HG02981 (cell line): ENCODE measurements at regions not wholly inside any gene's neighbourhood (a gene's known extent, or its start where the extent isn't known, plus 50 kb on each side); places are given as distances from the start of the nearest gene placed in this dataset.

Experiments used
- ATAC-seq: cut with Tn5 transposase; IDR thresholded peaks from one replicate; pipeline ENCODE4 v1.9.1; 2021; ENCODE audit warnings: mild to moderate bottlenecking, moderate library complexity; ENCODE audit not compliant: unreplicated experiment

DNA sequence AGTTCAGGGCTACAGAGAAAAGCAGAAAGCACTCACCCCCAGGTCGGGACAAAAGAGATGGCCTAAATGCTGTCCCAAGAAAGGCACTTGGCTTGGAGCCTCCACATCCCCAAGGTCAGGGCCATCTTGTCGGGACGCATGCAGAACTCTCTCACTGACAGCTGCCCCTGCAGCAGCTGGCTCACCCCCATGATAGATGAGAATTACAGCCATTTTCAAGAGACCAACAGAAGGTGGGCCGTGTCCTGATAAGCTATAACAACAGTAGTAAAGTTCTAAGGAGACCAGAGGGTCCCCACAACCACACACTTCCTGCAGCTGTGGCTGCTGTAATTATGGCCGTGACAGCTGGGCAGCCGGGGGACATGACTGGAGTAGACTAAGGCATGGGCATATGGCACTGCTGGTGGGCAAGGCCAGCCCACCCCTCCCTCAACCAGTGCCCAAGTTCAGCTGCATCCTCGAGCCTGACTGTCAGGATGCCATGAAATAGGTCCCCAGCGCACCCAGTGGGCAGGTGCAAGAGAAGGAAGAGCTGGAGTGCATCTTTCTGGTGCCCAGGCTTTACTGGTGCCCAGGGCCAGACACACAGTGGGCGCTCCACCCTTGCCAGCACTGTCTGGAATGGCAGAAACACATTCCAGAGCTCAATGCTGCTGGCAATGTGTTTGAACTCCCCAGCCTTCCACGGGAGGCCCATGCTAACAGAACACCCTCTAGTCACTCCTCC, 436.7 kb upstream of the ZNF507 start:
- no peak for ATAC-seq

- no peak for ATAC-seq
Observed at GRCh38 chr19:31910224-31910623, 435.2 kb upstream of the ZNF507 start.

- ATAC-seq: no peak
Observed at GRCh38 chr19:31911577-31911976, 433.8 kb upstream of the ZNF507 start.

- no peak for ATAC-seq
Observed at GRCh38 chr19:31913103-31913661, 432.2 kb upstream of the ZNF507 start.

DNA sequence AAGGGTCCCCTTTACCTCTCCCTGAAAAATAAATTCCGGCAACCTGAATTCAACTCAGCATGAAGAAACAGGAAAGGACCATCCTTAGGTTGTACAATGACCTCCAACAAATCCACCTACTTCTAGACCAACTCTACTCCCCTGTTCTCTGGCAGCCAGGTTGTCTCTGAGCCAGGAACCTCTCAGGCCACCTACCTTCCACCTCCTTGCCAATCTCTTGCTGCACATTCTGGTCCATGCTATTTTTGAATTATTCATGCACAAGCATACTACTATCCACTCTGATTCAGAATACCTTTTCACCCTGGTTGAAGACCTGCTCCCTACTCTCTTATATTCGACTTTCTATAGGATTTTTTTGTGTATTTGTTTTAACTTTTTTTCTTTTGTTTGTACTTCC, 415.0 kb upstream of the ZNF507 start:
- no peak for ATAC-seq

- no peak for ATAC-seq
Observed at GRCh38 chr19:31937983-31938382, 407.4 kb upstream of the ZNF507 start.

GRCh38 chr19:31938675-31939074, 406.7 kb upstream of the ZNF507 start:
- no peak for ATAC-seq

GRCh38 chr19:31940396-31940795, 405.0 kb upstream of the ZNF507 start:
- no peak for ATAC-seq

- no peak for ATAC-seq
Observed at GRCh38 chr19:31943191-31943661, 402.2 kb upstream of the ZNF507 start.

GRCh38 chr19:31943778-31944177, 401.6 kb upstream of the ZNF507 start:
- ATAC-seq: no peak

DNA sequence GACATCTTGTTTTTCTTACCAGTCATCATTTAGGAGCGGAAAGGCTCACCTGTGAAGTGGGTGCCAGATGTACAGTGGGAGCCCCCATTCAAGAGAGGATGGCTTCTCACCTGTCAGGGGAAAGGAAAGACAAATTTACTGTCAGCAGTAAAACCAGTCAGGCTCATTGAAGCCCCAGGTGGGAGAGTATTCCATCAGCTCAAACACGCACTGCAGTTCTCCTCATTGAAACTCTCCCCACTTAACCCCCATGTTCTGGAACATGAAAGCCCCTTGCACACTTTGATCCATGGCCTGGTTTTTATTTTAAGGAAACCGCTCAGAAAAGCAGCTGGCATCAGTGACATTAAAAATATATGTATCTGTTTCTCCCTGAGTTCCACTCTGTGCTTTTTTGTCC, 401.1 kb upstream of the ZNF507 start:
- ATAC-seq: no peak

DNA sequence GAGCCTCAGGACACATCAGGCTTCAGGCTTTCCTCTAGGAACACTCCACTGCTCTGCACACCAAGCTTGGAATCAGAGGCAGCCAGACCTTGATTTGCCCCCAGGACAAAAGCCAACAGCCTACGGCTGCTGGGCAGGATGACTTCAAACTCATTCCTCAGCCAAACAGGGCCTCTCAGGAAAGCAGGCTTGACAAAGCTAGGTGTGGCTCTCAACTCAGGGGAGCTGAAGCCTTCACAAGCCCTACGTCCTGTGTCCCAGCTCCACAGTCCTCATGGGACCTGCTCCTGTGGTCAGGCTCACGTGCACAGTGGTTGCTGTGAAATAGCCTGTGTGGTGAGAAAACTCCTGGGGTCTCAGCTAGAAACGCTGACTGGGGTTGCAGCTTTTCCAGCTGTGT, 398.9 kb upstream of the ZNF507 start:
- no peak for ATAC-seq

- no peak for ATAC-seq
Observed at GRCh38 chr19:31947436-31948115, 397.8 kb upstream of the ZNF507 start.

GRCh38 chr19:31952693-31953092, 392.7 kb upstream of the ZNF507 start:
- ATAC-seq: no peak

GRCh38 chr19:31955061-31955460, 390.3 kb upstream of the ZNF507 start:
- no peak for ATAC-seq

DNA sequence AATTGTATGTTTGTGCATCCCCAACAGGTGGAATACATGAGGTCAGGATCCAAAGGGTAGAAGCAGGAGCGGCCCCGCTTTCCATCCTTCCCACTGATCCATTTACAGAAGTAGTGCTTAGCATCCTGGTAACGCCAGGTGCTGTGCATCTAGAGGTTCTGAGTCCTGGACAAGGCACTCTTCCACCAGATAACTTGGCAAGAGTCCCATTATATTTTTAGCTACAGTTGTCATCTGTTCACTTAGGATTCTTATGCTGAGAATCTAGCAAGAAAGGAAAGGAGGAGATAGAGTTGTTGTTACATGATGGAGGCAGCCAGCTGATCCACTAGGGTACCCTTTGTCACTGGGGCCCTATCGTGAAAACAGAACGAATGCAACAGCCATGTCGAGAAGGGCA, 389.5 kb upstream of the ZNF507 start:
- no peak for ATAC-seq

DNA sequence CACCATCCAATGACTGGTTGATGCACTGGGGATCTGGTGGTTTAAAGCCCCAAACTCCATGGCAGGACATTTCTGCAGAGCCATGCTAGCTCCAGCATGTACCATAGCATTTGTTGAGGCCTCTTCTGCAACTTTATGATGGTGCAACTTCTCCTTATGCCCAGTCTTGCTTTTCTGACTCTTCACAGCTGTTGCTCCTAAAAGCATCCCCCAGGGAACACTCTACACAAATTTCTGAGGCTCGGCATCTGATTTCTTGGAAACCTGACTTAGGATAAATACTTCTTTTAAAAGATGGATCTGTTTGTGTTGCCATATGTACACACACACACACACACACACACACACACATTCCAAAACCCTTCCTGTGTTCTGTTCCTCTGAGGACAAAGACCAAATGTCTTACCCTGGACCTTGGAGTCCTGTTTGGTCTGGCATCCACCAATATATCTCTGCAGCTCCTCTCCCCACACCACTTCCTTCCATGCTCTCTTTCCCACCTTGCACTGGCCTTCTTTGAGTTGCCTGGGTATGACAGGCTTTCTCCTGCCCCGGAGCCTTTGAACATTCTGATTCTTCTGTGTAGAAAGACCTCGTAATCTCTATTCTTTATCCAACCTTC, 388.5 kb upstream of the ZNF507 start:
- ATAC-seq: no peak

- ATAC-seq: no peak
Observed at GRCh38 chr19:31957711-31958110, 387.7 kb upstream of the ZNF507 start.

DNA sequence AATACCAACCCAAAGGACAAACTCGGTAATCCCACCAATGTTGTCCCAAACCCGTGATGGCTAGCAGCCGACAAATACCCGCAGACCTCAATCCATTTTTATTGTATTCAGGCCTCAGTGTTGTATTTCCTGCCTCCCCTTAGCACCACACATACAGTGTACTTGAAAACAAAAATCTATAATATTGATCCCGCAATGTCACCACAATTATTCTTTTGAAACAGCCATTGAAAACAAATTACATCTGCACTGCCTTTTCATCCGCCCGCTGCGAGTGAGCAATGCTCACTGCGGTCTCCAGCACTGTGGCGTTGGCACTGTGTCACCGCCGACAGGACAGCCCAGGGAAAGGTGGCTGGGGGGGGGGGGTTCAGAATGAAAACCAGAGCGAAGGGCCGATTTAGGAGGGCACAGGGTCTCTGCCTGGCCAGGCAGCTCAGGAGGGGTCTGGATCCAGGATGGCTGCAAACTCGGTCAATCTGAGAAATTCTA, 385.8 kb upstream of the ZNF507 start:
- no peak for ATAC-seq

DNA sequence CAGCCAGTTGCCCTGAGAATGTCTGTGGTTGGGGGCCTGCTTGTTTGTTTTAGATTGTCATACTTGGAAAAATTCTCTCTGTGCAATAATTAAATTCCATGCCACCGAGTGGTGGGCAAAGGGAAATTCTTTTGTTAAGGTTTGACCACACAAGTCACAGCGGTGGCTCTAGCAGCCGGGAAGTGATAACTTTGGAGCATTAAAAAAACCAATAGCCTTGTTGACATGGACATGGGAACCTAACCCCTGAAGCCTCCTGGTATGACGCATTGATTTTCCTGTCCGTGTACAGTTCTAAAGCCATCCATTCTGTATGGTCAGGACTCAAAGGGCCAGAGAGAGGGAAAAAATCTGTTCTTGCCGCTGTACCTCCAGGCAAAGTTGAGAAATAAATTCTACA, 384.9 kb upstream of the ZNF507 start:
- no peak for ATAC-seq

DNA sequence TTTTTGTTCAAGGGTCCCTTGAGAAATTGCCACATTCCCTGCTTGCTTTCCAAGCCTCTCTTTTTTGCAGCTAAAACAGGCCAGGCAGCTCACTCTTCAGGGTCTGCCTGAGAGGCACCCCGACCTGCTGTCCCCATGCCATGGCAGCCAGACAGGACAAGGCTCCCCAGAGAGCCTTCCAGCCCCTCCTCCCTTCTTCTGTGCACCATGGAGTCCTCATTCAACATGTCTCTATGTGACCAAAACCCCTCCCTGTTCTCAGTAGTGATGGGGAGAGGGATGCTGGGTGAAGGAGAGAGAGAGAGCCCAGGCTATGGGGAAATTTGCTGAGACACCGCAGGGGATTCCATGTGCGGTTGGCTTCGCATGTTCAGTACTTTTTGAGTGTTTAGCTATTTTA, 384.2 kb upstream of the ZNF507 start:
- no peak for ATAC-seq

GRCh38 chr19:31961667-31962066, 383.7 kb upstream of the ZNF507 start:
- no peak for ATAC-seq
